CD14-positive monocyte (primary cell): ENCODE measurements at regions not wholly inside any gene's neighbourhood (a gene's known extent, or its start where the extent isn't known, plus 50 kb on each side); places are given as distances from the start of the nearest gene placed in this dataset.

Experiments used
- DNase-seq, 3 donors: peaks; one replicate each; pipeline ENCODE4 v3.0.0-alpha.2; 2011 to 2022
- H2AFZ ChIP-seq: 2 replicates; pipeline ENCODE4 v1.6.0; 2012; ENCODE audit warnings: mild to moderate bottlenecking, low read depth, low read length, inconsistent platforms; ENCODE audit not compliant: insufficient read depth, poor library complexity, severe bottlenecking
- H3K27ac ChIP-seq, 2 donors: 1 replicate in 1 of 2; 2 replicates in 1 of 2; pipeline ENCODE4 v1.5.1; 2012 to 2013; ENCODE audit warnings: low read length in 2 of 2, control low read depth in 1 of 2, inconsistent platforms in 1 of 2, low read depth in 1 of 2, mild to moderate bottlenecking in 1 of 2
- H3K27me3 ChIP-seq, 2 donors: one replicate each; pipeline versions ENCODE4 v1.6.0 to v1.6.1; 2011 to 2013; ENCODE audit warnings: low read length in 2 of 2; ENCODE audit not compliant: control insufficient read depth in 2 of 2, insufficient read depth in 2 of 2
- H3K36me3 ChIP-seq, 2 donors: replicated peaks in 1 of 2; 1 replicate in 1 of 2; 2 replicates in 1 of 2; pipeline versions ENCODE4 v1.5.1 to v1.6.1; 2012 to 2013; ENCODE audit warnings: low read length in 2 of 2, control low read depth in 1 of 2, inconsistent platforms in 1 of 2, mild to moderate bottlenecking in 1 of 2; ENCODE audit not compliant: insufficient read depth in 2 of 2, control insufficient read depth in 1 of 2
- H3K4me1 ChIP-seq, 2 donors: 1 replicate in 1 of 2; 2 replicates in 1 of 2; pipeline versions ENCODE4 v1.5.1 to v1.6.1; 2012 to 2013; ENCODE audit warnings: low read length in 2 of 2, control low read depth in 1 of 2, inconsistent platforms in 1 of 2, mild to moderate bottlenecking in 1 of 2, moderate library complexity in 1 of 2; ENCODE audit not compliant: insufficient read depth in 2 of 2, control insufficient read depth in 1 of 2
- H3K4me2 ChIP-seq: replicated peaks from 2 replicates; pipeline ENCODE3; 2012; ENCODE audit warnings: low read length, moderate library complexity, mild to moderate bottlenecking; ENCODE audit not compliant: poor library complexity, severe bottlenecking; ENCODE audit errors: extremely low read depth
- H3K4me3 ChIP-seq, 3 experiments: fragments of 200-600 bp in 1 of 3; sonication (generic) in 1 of 3; replicated peaks in 1 of 3; 1 replicate in 2 of 3; 2 replicates in 1 of 3; pipeline ENCODE4 v1.5.1; 2011 to 2013; ENCODE audit warnings: low read length in 3 of 3, mild to moderate bottlenecking in 3 of 3, control low read depth in 2 of 3, low read depth in 2 of 3, inconsistent platforms in 1 of 3, moderate library complexity in 1 of 3
- H3K79me2 ChIP-seq: 2 replicates; pipeline ENCODE4 v1.6.0; 2012; ENCODE audit warnings: mild to moderate bottlenecking, control low read depth, inconsistent platforms, low read length, moderate library complexity; ENCODE audit not compliant: insufficient read depth
- H3K9ac ChIP-seq: 2 replicates; pipeline ENCODE4 v1.6.0; 2017; ENCODE audit warnings: low read length, mild to moderate bottlenecking; ENCODE audit not compliant: insufficient read depth, poor library complexity, severe bottlenecking
- H3K9me3 ChIP-seq, 2 donors: replicated peaks in 1 of 2; 1 replicate in 1 of 2; 2 replicates in 1 of 2; pipeline versions ENCODE4 v1.5.1 to v1.6.1; 2012 to 2013; ENCODE audit warnings: low read length in 2 of 2, control low read depth in 1 of 2; ENCODE audit not compliant: control insufficient read depth in 1 of 2, insufficient read depth in 1 of 2
- H4K20me1 ChIP-seq: 2 replicates; pipeline ENCODE4 v1.6.0; 2012; ENCODE audit warnings: mild to moderate bottlenecking, low read length, control low read depth, moderate library complexity; ENCODE audit not compliant: insufficient read depth
- H3K27ac Mint-ChIP-seq, 7 donors: one replicate each; pipeline ENCODE4 v1.8.0; 2020; ENCODE audit warnings: mild to moderate bottlenecking in 7 of 7, mixed read lengths in 7 of 7, moderate library complexity in 6 of 7, inconsistent platforms in 2 of 7
- H3K27me3 Mint-ChIP-seq, 3 donors: one replicate each; pipeline ENCODE4 v1.8.0; 2021 to 2022; ENCODE audit warnings: low read depth in 3 of 3, mild to moderate bottlenecking in 3 of 3, mixed read lengths in 3 of 3, moderate library complexity in 3 of 3, inconsistent platforms in 1 of 3
- H3K36me3 Mint-ChIP-seq, 2 donors: one replicate each; pipeline ENCODE4 v1.8.0; 2020; ENCODE audit warnings: mixed read lengths in 2 of 2, inconsistent platforms in 1 of 2, mild to moderate bottlenecking in 1 of 2
- H3K4me1 Mint-ChIP-seq: one replicate; pipeline ENCODE4 v1.8.0; 2020; ENCODE audit warnings: mild to moderate bottlenecking, mixed read lengths
- H3K4me3 Mint-ChIP-seq, 2 donors: one replicate each; pipeline ENCODE4 v1.8.0; 2020; ENCODE audit warnings: mild to moderate bottlenecking in 2 of 2, mixed read lengths in 2 of 2, moderate library complexity in 1 of 2
- H3K9me3 Mint-ChIP-seq, 7 donors: one replicate each; pipeline ENCODE4 v1.8.0; 2020 to 2022; ENCODE audit warnings: mixed read lengths in 7 of 7, mild to moderate bottlenecking in 6 of 7, moderate library complexity in 6 of 7, inconsistent platforms in 2 of 7
- intact Hi-C, 2 donors: fragments of 100-400 bp; cut with micrococcal nuclease; formaldehyde crosslinking; loops; one replicate each; pipeline versions ENCODE4 v1.15.0 to v1.15.1; 2023
- TF ChIP-seq, protein P1 (sequence below): fragments of 200-600 bp; IDR thresholded peaks from one replicate; pipeline ENCODE4 v1.8.0; 2022; ENCODE audit warnings: antibody characterized with exemption, mild to moderate bottlenecking

DNA sequence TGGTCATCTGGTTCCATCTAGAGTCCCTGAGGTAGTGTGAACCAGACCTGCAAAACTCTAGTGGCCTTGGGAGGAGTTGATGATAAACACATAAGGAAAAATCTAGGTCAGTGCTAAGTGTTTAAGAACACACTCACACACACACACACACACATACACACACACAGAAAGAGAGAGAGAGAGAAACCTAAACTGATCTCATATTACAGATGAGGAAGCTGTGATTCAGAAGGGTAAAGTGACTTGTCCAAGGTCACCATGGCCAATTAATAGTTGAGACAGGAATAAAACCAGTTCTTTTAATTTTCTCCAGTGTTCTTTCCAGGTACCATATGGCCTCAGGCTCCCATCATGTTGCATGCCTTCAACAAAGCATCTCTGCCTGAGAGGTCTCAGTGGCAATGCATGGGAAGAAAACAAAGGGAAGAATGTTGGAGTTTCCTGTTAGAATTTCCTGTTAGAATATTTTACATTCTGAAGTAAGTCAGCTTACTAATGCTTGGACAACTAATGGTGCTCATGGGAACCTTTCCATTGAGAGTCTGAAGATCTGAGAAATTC, 77.3 kb upstream of the TSPAN2 start:
- H2AFZ ChIP-seq, result no peak overlapping the region
- no peaks in the 10 kb centered on the region for H3K79me2 ChIP-seq
- no peak overlapping the region for H3K27ac Mint-ChIP-seq
- peaks cover 2 to 8% (median 5%) of the 10 kb centered on the region in 3 donors for H3K27me3 Mint-ChIP-seq
- no peak overlapping the region for H3K27ac ChIP-seq
- H3K4me3 Mint-ChIP-seq, result no peak overlapping the region
- no peak overlapping the region for H3K9ac ChIP-seq
- no peaks in the 10 kb centered on the region for H3K9me3 ChIP-seq
- H3K36me3 Mint-ChIP-seq, result no peaks in the 10 kb centered on the region
- peaks cover 0 to 4% (median 0%) of the 10 kb centered on the region in 7 donors for H3K9me3 Mint-ChIP-seq
- H3K4me2 ChIP-seq, result no peak overlapping the region
- no peaks in the 10 kb centered on the region for H3K4me1 Mint-ChIP-seq
- H3K4me1 ChIP-seq, result no peaks in the 10 kb centered on the region
- no peaks in the 10 kb centered on the region for H3K27me3 ChIP-seq
- no peak overlapping the region for H3K4me3 ChIP-seq
- intact Hi-C loops, result no loop called here
- no peak for DNase-seq
- TF ChIP-seq, protein P1, sequence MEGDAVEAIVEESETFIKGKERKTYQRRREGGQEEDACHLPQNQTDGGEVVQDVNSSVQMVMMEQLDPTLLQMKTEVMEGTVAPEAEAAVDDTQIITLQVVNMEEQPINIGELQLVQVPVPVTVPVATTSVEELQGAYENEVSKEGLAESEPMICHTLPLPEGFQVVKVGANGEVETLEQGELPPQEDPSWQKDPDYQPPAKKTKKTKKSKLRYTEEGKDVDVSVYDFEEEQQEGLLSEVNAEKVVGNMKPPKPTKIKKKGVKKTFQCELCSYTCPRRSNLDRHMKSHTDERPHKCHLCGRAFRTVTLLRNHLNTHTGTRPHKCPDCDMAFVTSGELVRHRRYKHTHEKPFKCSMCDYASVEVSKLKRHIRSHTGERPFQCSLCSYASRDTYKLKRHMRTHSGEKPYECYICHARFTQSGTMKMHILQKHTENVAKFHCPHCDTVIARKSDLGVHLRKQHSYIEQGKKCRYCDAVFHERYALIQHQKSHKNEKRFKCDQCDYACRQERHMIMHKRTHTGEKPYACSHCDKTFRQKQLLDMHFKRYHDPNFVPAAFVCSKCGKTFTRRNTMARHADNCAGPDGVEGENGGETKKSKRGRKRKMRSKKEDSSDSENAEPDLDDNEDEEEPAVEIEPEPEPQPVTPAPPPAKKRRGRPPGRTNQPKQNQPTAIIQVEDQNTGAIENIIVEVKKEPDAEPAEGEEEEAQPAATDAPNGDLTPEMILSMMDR, result no peak
- no peaks in the 10 kb centered on the region for H4K20me1 ChIP-seq
- no peaks in the 10 kb centered on the region for H3K36me3 ChIP-seq

DNA sequence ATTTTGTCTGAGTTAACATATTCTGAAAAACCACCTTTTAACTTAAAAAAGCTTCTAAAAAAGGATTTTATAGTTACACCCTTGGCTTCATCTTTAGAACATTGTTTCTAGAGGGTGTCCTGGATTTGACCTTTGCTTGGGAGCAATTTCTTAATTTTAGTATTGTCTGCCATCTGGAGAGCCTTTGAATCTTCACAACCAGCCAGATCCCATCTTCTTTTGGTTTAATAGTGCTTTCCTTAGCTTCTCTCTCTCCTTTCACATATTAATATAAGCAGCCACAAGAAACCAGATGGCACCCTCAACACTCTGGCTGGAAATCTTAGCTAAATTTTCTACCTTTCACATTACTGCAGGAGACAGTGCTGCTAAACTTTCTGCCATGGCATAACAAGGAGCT, 76.5 kb upstream of the TSPAN2 start:
- H3K27ac Mint-ChIP-seq, result no peak overlapping the region
- DNase-seq, result no peak
- H3K4me3 Mint-ChIP-seq, result no peak overlapping the region
- Histone ChIP-seq H3K36me3 (no peaks in the 10 kb centered on the region), H3K27ac (no peak overlapping the region), H3K9me3 (no peaks in the 10 kb centered on the region), H2AFZ (no peak overlapping the region), H3K4me2 (no peak overlapping the region), H3K4me3 (no peak overlapping the region), H3K27me3 (no peaks in the 10 kb centered on the region), H3K79me2 (no peaks in the 10 kb centered on the region), H4K20me1 (no peaks in the 10 kb centered on the region), H3K9ac (no peak overlapping the region), H3K4me1 (no peaks in the 10 kb centered on the region)
- no peaks in the 10 kb centered on the region for H3K36me3 Mint-ChIP-seq
- intact Hi-C loops, result no loop called here
- peaks cover 0 to 3% (median 0%) of the 10 kb centered on the region in 7 donors for H3K9me3 Mint-ChIP-seq
- peaks cover 2 to 8% (median 5%) of the 10 kb centered on the region in 3 donors for H3K27me3 Mint-ChIP-seq
- TF ChIP-seq, protein P1, result no peak
- H3K4me1 Mint-ChIP-seq, result no peaks in the 10 kb centered on the region
